SU-DHL-6 (cell line): ENCODE measurements at regions not wholly inside any gene's neighbourhood (a gene's known extent, or its start where the extent isn't known, plus 50 kb on each side); places are given as distances from the start of the nearest gene placed in this dataset.

Experiments
- CTCF ChIP-seq: fragments of 200-600 bp; sonication (generic); IDR thresholded peaks from one replicate; pipeline ENCODE4 v1.5.1; 2017; ENCODE audit warnings: antibody characterized with exemption, mild to moderate bottlenecking, low read length, moderate library complexity; ENCODE audit not compliant: insufficient read depth, poor library complexity, severe bottlenecking
- EZH2phosphoT487 ChIP-seq: fragments of 200-600 bp; sonication (generic), shearing (Covaris generic); conservative IDR thresholded peaks from 2 replicates; pipeline ENCODE4 v1.6.1; 2018; ENCODE audit warnings: mild to moderate bottlenecking, antibody characterized with exemption, low read length, moderate library complexity, mixed read lengths

- no peak for TF ChIP-seq CTCF
- no peak for TF ChIP-seq EZH2phosphoT487
Measured at GRCh38 chr5:92653730-92654461, 927.1 kb downstream of the NR2F1-AS1 start.
